Right atrium auricular region (tissue), 2 donors: ENCODE measurements at regions not wholly inside any gene's neighbourhood (a gene's known extent, or its start where the extent isn't known, plus 50 kb on each side); places are given as distances from the start of the nearest gene placed in this dataset.

Experiments
- DNase-seq: peaks from one replicate; pipeline ENCODE4 v3.0.0-alpha.2; 2019; ENCODE audit warnings: low spot score
- H3K27ac ChIP-seq, 2 donors: fragments of 200-600 bp; sonication (generic); 1 replicate in 1 of 2; 2 replicates in 1 of 2; pipeline ENCODE4 v1.5.1; 2016 to 2019
- H3K27me3 ChIP-seq, 2 donors: fragments of 200-600 bp; sonication (generic); one replicate each; pipeline versions ENCODE4 v1.5.1 to v1.6.0; 2017 to 2019
- H3K36me3 ChIP-seq: fragments of 200-600 bp; sonication (generic); one replicate; pipeline ENCODE4 v1.5.1; 2016
- H3K4me1 ChIP-seq, 2 donors: fragments of 200-600 bp; sonication (generic); one replicate each; pipeline versions ENCODE4 v1.5.1 to v1.6.0; 2017 to 2019
- H3K4me3 ChIP-seq, 2 donors: fragments of 200-600 bp; sonication (generic); 1 replicate in 1 of 2; 2 replicates in 1 of 2; pipeline ENCODE4 v1.5.1; 2017 to 2019; ENCODE audit warnings: mild to moderate bottlenecking in 1 of 2, moderate library complexity in 1 of 2
- H3K9me3 ChIP-seq, 2 donors: fragments of 200-600 bp; sonication (generic); one replicate each; pipeline ENCODE4 v1.5.1; 2019
- TF ChIP-seq, protein P1 (sequence below), 2 donors: fragments of 200-600 bp; sonication (generic); IDR thresholded peaks; one replicate each; pipeline ENCODE4 v1.5.1; 2019; ENCODE audit warnings: antibody characterized with exemption in 2 of 2

GRCh38 chr2:58918141-58918540, 677.0 kb upstream of the FANCL start:
- Histone ChIP-seq H3K4me1 (no peaks in the 10 kb centered on the region), H3K27ac (no peak overlapping the region), H3K4me3 (no peak overlapping the region), H3K27me3 (no peaks in the 10 kb centered on the region), H3K36me3 (no peaks in the 10 kb centered on the region), H3K9me3 (no peaks in the 10 kb centered on the region)
- DNase-seq = no peak
- TF ChIP-seq, protein P1, sequence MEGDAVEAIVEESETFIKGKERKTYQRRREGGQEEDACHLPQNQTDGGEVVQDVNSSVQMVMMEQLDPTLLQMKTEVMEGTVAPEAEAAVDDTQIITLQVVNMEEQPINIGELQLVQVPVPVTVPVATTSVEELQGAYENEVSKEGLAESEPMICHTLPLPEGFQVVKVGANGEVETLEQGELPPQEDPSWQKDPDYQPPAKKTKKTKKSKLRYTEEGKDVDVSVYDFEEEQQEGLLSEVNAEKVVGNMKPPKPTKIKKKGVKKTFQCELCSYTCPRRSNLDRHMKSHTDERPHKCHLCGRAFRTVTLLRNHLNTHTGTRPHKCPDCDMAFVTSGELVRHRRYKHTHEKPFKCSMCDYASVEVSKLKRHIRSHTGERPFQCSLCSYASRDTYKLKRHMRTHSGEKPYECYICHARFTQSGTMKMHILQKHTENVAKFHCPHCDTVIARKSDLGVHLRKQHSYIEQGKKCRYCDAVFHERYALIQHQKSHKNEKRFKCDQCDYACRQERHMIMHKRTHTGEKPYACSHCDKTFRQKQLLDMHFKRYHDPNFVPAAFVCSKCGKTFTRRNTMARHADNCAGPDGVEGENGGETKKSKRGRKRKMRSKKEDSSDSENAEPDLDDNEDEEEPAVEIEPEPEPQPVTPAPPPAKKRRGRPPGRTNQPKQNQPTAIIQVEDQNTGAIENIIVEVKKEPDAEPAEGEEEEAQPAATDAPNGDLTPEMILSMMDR (IDR thresholded peaks at IDR 0.05) = no peak

DNA sequence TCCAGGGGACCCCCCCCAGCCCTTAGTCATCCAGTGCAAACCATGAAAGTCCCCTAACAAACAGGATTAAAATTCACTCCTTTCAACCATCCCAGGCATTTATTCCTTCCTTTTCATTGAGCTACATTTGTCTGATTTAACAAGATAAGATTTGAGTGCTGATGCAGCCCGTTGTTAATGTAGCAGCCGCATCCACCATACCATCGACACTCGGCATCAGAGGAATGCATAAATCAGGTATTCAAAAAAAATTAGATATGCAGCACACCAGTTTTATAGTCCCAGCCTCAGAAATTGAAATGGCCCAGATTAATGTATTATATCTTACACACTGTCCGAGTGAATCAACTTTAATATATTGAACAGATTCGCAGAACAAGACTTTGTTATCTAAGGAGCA, 676.5 kb upstream of the FANCL start:
- Histone ChIP-seq H3K36me3 (no peaks in the 10 kb centered on the region), H3K9me3 (no peaks in the 10 kb centered on the region), H3K27me3 (no peaks in the 10 kb centered on the region), H3K4me3 (no peak overlapping the region), H3K27ac (no peak overlapping the region), H3K4me1 (no peaks in the 10 kb centered on the region)
- DNase-seq = no peak
- TF ChIP-seq, protein P1 (IDR thresholded peaks at IDR 0.05) = no peak

- Histone ChIP-seq H3K9me3 (no peaks in the 10 kb centered on the region), H3K27ac (no peak overlapping the region), H3K27me3 (no peaks in the 10 kb centered on the region), H3K4me1 (no peaks in the 10 kb centered on the region), H3K4me3 (no peak overlapping the region), H3K36me3 (no peaks in the 10 kb centered on the region)
- TF ChIP-seq, protein P1 (IDR thresholded peaks at IDR 0.05) = no peak
- DNase-seq = no peak
These were observed 674.9 kb upstream of the FANCL start for GRCh38 chr2:58916063-58916462.

DNA sequence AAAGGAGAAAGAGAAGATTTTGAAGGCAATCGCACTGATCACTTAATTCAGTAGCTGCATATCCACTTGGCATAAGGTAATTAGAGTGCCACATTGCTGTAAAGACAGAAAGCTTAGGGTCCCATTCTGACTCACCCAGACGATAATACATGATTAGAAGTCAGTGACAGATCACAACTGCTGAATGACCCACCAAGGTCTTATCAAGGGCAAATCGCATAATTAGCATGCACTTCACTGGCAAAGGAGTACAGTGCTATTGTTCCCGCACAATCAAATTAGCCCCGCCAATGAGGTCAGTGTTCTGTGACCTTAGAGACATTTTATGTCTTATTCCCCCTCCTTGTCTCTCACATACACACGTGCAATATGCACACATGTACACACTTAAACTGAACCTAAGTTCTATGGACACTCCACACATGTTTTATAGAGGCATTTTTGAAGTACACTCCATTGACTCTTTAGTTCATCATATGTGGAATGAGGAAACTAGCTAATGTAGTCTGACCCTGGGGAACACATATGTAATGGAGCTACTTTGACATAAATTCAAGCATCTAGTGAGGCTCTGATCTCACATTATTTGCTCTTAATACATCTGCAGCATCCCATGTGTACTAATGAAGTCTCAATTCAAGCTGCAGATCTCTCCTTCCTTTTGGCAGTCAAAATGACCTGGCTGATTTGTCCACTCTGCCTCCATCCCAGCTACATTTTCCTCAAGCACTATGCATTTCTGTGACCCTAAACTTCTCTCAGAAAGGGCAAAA, 673.8 kb upstream of the FANCL start:
- H3K9me3 ChIP-seq = no peaks in the 10 kb centered on the region
- H3K4me1 ChIP-seq = no peaks in the 10 kb centered on the region
- H3K27ac ChIP-seq = no peak overlapping the region
- DNase-seq = no peak
- H3K36me3 ChIP-seq = no peaks in the 10 kb centered on the region
- H3K4me3 ChIP-seq = no peak overlapping the region
- no peaks in the 10 kb centered on the region for H3K27me3 ChIP-seq
- TF ChIP-seq, protein P1 (IDR thresholded peaks at IDR 0.05) = no peak

GRCh38 chr2:58913082-58913726, 672.1 kb upstream of the FANCL start:
- Histone ChIP-seq H3K36me3 (no peaks in the 10 kb centered on the region), H3K4me1 (no peaks in the 10 kb centered on the region), H3K4me3 (no peak overlapping the region), H3K9me3 (no peaks in the 10 kb centered on the region), H3K27ac (no peak overlapping the region), H3K27me3 (no peaks in the 10 kb centered on the region)
- DNase-seq = no peak
- TF ChIP-seq, protein P1 (IDR thresholded peaks at IDR 0.05) = no peak
